ENCODE measurements at regions not wholly inside any gene's neighbourhood (a gene's known extent, or its start where the extent isn't known, plus 50 kb on each side); places are given as distances from the start of the nearest gene placed in this dataset.

- no peak for TF ChIP-seq EZH2 (IDR thresholded peaks at IDR 0.05; ENCODE audit: borderline replicate concordance, insufficient read depth, low read length, poor library complexity, severe bottlenecking)
- TF ChIP-seq SMC3 (conservative IDR thresholded peaks at IDR 0.05; ENCODE audit: poor library complexity) = no peak
- no peak for TF ChIP-seq POLR2AphosphoS5 (IDR thresholded peaks at IDR 0.05)
- TF ChIP-seq TAF1 (IDR thresholded peaks at IDR 0.05; ENCODE audit: low read depth) = no peak
- Histone ChIP-seq H3K9me3 (ENCODE audit: low read length) (no peaks in the 10 kb centered on the region), H3F3A (ENCODE audit: insufficient read depth, low read length, poor library complexity, severe bottlenecking) (no peaks in the 10 kb centered on the region), H3K79me2 (replicated peaks; ENCODE audit: insufficient read depth, low read length) (no peaks in the 10 kb centered on the region), H3K4me3 (ENCODE audit: low read length) (no peak overlapping the region), H3K9me2 (ENCODE audit: insufficient read depth, low read length) (no peaks in the 10 kb centered on the region), H4K20me1 (ENCODE audit: insufficient read depth) (no peaks in the 10 kb centered on the region), H3K36me3 (ENCODE audit: insufficient read depth, low read length) (no peaks in the 10 kb centered on the region), H2AFZ (ENCODE audit: low read depth, low read length) (no peak overlapping the region), H3K27me3 (ENCODE audit: insufficient read depth, low read depth, low read length) (no peaks in the 10 kb centered on the region), H3K27ac (ENCODE audit: low read length) (no peak overlapping the region), H3K9ac (ENCODE audit: low read length) (no peak overlapping the region), H3K4me2 (ENCODE audit: low read length) (no peak overlapping the region)
These were observed 109.5 kb upstream of the SPATA13 start for GRCh38 chr13:24050796-24051715.

- no peak overlapping the region for H3K4me2 ChIP-seq (ENCODE audit: low read length)
- no peaks in the 10 kb centered on the region for H3F3A ChIP-seq (ENCODE audit: insufficient read depth, low read length, poor library complexity, severe bottlenecking)
- H3K9me3 ChIP-seq (ENCODE audit: low read length) = no peaks in the 10 kb centered on the region
- no peak overlapping the region for H3K4me3 ChIP-seq (ENCODE audit: low read length)
- H3K9ac ChIP-seq (ENCODE audit: low read length) = no peak overlapping the region
- H3K79me2 ChIP-seq (replicated peaks; ENCODE audit: insufficient read depth, low read length) = no peaks in the 10 kb centered on the region
- H3K27me3 ChIP-seq (ENCODE audit: insufficient read depth, low read depth, low read length) = no peaks in the 10 kb centered on the region
- no peaks in the 10 kb centered on the region for H3K36me3 ChIP-seq (ENCODE audit: insufficient read depth, low read length)
- TF ChIP-seq REST (IDR thresholded peaks at IDR 0.05; ENCODE audit: borderline replicate concordance) (no peak), CTCF (IDR thresholded peaks at IDR 0.05; ENCODE audit: poor library complexity, severe bottlenecking) (no peak), EZH2 (IDR thresholded peaks at IDR 0.05; ENCODE audit: borderline replicate concordance, insufficient read depth, low read length, poor library complexity, severe bottlenecking) (no peak), EP300 (conservative IDR thresholded peaks at IDR 0.05; ENCODE audit: poor library complexity, severe bottlenecking) (no peak), MXI1 (conservative IDR thresholded peaks at IDR 0.05; ENCODE audit: poor library complexity, severe bottlenecking) (no peak), SMC3 (conservative IDR thresholded peaks at IDR 0.05; ENCODE audit: poor library complexity) (no peak)
- no peak overlapping the region for H2AFZ ChIP-seq (ENCODE audit: low read depth, low read length)
- no peaks in the 10 kb centered on the region for H4K20me1 ChIP-seq (ENCODE audit: insufficient read depth)
- H3K27ac ChIP-seq (ENCODE audit: low read length) = no peak overlapping the region
- H3K9me2 ChIP-seq (ENCODE audit: insufficient read depth, low read length) = no peaks in the 10 kb centered on the region
These were observed 107.7 kb upstream of the SPATA13 start for GRCh38 chr13:24052547-24053518.

Measured in neural cell (in vitro differentiated cells).